ENCODE measurements at regions not wholly inside any gene's neighbourhood (a gene's known extent, or its start where the extent isn't known, plus 50 kb on each side); places are given as distances from the start of the nearest gene placed in this dataset.

DNA sequence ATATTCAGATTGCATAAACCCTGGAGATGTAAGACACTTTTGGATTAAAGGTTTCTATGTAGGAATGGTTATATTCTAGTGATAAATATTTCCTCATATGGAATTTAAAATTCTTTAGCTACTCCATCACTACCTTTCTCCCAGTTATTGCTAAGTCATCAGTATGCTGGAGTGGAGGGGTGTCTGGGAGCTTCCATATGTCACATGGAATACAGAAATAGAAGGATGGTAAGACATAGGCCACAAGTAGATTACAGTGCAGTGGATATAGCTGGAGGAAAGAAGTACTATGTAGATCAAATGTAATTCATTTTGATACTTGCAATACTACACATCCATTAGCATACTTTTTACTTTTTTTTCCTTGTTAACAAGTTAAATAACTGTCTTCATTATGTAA, 428.4 kb downstream of the ARL4A start:
- TF ChIP-seq, protein P1, sequence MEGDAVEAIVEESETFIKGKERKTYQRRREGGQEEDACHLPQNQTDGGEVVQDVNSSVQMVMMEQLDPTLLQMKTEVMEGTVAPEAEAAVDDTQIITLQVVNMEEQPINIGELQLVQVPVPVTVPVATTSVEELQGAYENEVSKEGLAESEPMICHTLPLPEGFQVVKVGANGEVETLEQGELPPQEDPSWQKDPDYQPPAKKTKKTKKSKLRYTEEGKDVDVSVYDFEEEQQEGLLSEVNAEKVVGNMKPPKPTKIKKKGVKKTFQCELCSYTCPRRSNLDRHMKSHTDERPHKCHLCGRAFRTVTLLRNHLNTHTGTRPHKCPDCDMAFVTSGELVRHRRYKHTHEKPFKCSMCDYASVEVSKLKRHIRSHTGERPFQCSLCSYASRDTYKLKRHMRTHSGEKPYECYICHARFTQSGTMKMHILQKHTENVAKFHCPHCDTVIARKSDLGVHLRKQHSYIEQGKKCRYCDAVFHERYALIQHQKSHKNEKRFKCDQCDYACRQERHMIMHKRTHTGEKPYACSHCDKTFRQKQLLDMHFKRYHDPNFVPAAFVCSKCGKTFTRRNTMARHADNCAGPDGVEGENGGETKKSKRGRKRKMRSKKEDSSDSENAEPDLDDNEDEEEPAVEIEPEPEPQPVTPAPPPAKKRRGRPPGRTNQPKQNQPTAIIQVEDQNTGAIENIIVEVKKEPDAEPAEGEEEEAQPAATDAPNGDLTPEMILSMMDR (IDR thresholded peaks at IDR 0.05), result no peak
- no peak for TF ChIP-seq POLR2A (IDR thresholded peaks at IDR 0.05)
